ENCODE measurements at regions not wholly inside any gene's neighbourhood (a gene's known extent, or its start where the extent isn't known, plus 50 kb on each side); places are given as distances from the start of the nearest gene placed in this dataset.
"Not testable (repeated sequence)": the region's sequence is repeated elsewhere in the genome, so short reads cannot be mapped to it uniquely, and the experiment has no call there.

DNA sequence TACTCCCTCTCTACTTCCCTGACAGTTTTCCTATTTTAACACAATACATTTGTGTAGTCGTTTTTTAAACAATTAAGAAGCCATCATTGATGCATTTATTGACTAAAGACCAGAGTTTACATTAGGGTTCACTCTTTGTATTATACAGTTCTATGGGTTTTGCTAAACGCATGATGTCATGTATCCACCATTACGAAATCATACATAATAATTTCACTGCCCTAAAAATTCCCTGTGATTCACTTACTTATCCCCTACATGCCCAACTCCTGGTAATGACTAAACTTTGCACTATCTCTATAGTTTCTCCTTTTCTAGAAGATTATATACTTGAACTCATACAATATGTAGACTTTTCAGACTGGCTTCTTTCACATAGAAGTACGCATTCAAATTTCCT is 1016.5 kb upstream of the FOXG1 start:
- no peak overlapping the region for H2AFZ ChIP-seq (ENCODE audit: control insufficient read depth, low read length)
- H4K20me1 ChIP-seq (ENCODE audit: control insufficient read depth, extremely low read depth, insufficient read depth, low read length), result no peaks in the 10 kb centered on the region
- TF ChIP-seq, protein P1, sequence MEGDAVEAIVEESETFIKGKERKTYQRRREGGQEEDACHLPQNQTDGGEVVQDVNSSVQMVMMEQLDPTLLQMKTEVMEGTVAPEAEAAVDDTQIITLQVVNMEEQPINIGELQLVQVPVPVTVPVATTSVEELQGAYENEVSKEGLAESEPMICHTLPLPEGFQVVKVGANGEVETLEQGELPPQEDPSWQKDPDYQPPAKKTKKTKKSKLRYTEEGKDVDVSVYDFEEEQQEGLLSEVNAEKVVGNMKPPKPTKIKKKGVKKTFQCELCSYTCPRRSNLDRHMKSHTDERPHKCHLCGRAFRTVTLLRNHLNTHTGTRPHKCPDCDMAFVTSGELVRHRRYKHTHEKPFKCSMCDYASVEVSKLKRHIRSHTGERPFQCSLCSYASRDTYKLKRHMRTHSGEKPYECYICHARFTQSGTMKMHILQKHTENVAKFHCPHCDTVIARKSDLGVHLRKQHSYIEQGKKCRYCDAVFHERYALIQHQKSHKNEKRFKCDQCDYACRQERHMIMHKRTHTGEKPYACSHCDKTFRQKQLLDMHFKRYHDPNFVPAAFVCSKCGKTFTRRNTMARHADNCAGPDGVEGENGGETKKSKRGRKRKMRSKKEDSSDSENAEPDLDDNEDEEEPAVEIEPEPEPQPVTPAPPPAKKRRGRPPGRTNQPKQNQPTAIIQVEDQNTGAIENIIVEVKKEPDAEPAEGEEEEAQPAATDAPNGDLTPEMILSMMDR (optimal IDR thresholded peaks at IDR 0.05 in 1 of 3, IDR thresholded peaks at IDR 0.05 in 1 of 3, conservative IDR thresholded peaks at IDR 0.05 in 1 of 3; ENCODE audit: extremely low read depth in 1 of 3, insufficient read depth in 2 of 3, low read length in 3 of 3), result no peak
- TF ChIP-seq EZH2 (IDR thresholded peaks at IDR 0.05; ENCODE audit: low read length), result no peak
- no peak overlapping the region for H3K4me3 ChIP-seq (ENCODE audit: control insufficient read depth in 2 of 3, extremely low read depth in 1 of 3, insufficient read depth in 2 of 3, low read depth in 1 of 3, low read length in 3 of 3)
- no peaks in the 10 kb centered on the region for H3K79me2 ChIP-seq (ENCODE audit: control insufficient read depth, insufficient read depth, low read length)
- H3K27me3 ChIP-seq (ENCODE audit: control insufficient read depth, extremely low read depth, insufficient read depth, low read length), result no peaks in the 10 kb centered on the region
- H3K9me1 ChIP-seq (ENCODE audit: control insufficient read depth, extremely low read depth, insufficient read depth, low read length), result no peaks in the 10 kb centered on the region
- H3K27ac ChIP-seq (ENCODE audit: control insufficient read depth, insufficient read depth, low read length), result no peak overlapping the region
- H3K4me2 ChIP-seq (ENCODE audit: control insufficient read depth, extremely low read depth, insufficient read depth, low read depth, low read length), result no peak overlapping the region
- no peaks in the 10 kb centered on the region for H3K4me1 ChIP-seq (ENCODE audit: control insufficient read depth, extremely low read depth, insufficient read depth, low read length)
- FAIRE-seq (no peak), DNase-seq (ENCODE audit: low read depth, low spot score) (no peak)
- dilution Hi-C loops (cut with MboI; ENCODE audit: extremely low pct_ligation_motif_present, low sequenced_read_pairs), result no loop called here
- H3K9me3 ChIP-seq (ENCODE audit: control insufficient read depth, low read depth, low read length), result no peaks in the 10 kb centered on the region
- H3K36me3 ChIP-seq (ENCODE audit: control insufficient read depth in 2 of 2, extremely low read depth in 1 of 2, insufficient read depth in 2 of 2, low read length in 2 of 2), result no peaks in the 10 kb centered on the region
- no peak overlapping the region for H3K9ac ChIP-seq (ENCODE audit: control insufficient read depth, extremely low read depth, insufficient read depth, low read length)

DNA sequence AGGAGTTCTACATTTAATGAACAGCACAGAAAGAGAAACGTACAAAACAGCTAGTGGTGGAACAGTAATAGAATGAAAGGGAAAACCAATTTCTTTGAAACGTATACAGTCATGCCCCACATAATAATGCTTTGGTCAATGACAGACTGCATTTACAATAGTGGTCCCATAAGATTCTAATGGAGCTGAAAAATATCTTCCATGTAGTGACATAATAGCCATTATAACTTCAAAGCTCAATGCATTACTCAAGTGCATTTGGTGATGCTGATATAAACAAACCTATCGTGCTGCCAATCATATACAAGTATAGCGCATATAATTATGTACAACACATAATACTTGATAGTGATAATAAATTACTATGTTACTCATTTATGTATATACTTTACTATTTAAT is 1008.9 kb upstream of the FOXG1 start:
- H2AFZ ChIP-seq (ENCODE audit: control insufficient read depth, low read length); H3K4me2 ChIP-seq (ENCODE audit: control insufficient read depth, extremely low read depth, insufficient read depth, low read depth, low read length); H4K20me1 ChIP-seq (ENCODE audit: control insufficient read depth, extremely low read depth, insufficient read depth, low read length); H3K27me3 ChIP-seq (ENCODE audit: control insufficient read depth, extremely low read depth, insufficient read depth, low read length); H3K9ac ChIP-seq (ENCODE audit: control insufficient read depth, extremely low read depth, insufficient read depth, low read length); H3K27ac ChIP-seq (ENCODE audit: control insufficient read depth, insufficient read depth, low read length); H3K9me1 ChIP-seq (ENCODE audit: control insufficient read depth, extremely low read depth, insufficient read depth, low read length); FAIRE-seq; H3K4me3 ChIP-seq (ENCODE audit: control insufficient read depth in 2 of 3, extremely low read depth in 1 of 3, insufficient read depth in 2 of 3, low read depth in 1 of 3, low read length in 3 of 3); H3K36me3 ChIP-seq (ENCODE audit: control insufficient read depth in 2 of 2, extremely low read depth in 1 of 2, insufficient read depth in 2 of 2, low read length in 2 of 2); H3K79me2 ChIP-seq (ENCODE audit: control insufficient read depth, insufficient read depth, low read length); H3K9me3 ChIP-seq (ENCODE audit: control insufficient read depth, low read depth, low read length); dilution Hi-C loops (cut with MboI; ENCODE audit: extremely low pct_ligation_motif_present, low sequenced_read_pairs); DNase-seq (ENCODE audit: low read depth, low spot score); H3K4me1 ChIP-seq (ENCODE audit: control insufficient read depth, extremely low read depth, insufficient read depth, low read length): not testable (repeated sequence)

DNA sequence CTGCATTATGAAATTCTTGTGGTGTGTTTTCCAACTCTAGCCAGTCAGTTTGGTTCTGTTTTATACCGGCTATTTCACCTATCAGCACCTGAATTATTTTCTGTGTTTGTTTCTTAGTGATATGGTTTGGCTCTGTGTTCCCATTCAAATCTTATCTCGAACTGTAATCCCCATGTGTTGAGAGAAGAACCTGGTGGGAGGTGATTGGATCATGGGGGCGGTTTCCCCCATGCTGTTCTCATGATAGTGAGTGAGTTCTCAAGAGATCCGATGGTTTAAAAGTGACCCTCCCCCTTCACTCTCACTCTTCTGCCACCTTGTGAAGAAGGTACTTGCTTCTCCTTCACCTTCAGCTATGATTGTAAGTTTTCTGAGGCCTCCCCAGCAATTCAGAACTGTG is 1006.2 kb upstream of the FOXG1 start:
- H3K9ac ChIP-seq (ENCODE audit: control insufficient read depth, extremely low read depth, insufficient read depth, low read length); dilution Hi-C loops (cut with MboI; ENCODE audit: extremely low pct_ligation_motif_present, low sequenced_read_pairs); H3K4me3 ChIP-seq (ENCODE audit: control insufficient read depth in 2 of 3, extremely low read depth in 1 of 3, insufficient read depth in 2 of 3, low read depth in 1 of 3, low read length in 3 of 3); H3K36me3 ChIP-seq (ENCODE audit: control insufficient read depth in 2 of 2, extremely low read depth in 1 of 2, insufficient read depth in 2 of 2, low read length in 2 of 2); H3K9me1 ChIP-seq (ENCODE audit: control insufficient read depth, extremely low read depth, insufficient read depth, low read length); H3K9me3 ChIP-seq (ENCODE audit: control insufficient read depth, low read depth, low read length); H3K27ac ChIP-seq (ENCODE audit: control insufficient read depth, insufficient read depth, low read length); H3K4me2 ChIP-seq (ENCODE audit: control insufficient read depth, extremely low read depth, insufficient read depth, low read depth, low read length); H3K27me3 ChIP-seq (ENCODE audit: control insufficient read depth, extremely low read depth, insufficient read depth, low read length); H3K79me2 ChIP-seq (ENCODE audit: control insufficient read depth, insufficient read depth, low read length); H3K4me1 ChIP-seq (ENCODE audit: control insufficient read depth, extremely low read depth, insufficient read depth, low read length); FAIRE-seq; H4K20me1 ChIP-seq (ENCODE audit: control insufficient read depth, extremely low read depth, insufficient read depth, low read length); DNase-seq (ENCODE audit: low read depth, low spot score); H2AFZ ChIP-seq (ENCODE audit: control insufficient read depth, low read length): not testable (repeated sequence)

DNA sequence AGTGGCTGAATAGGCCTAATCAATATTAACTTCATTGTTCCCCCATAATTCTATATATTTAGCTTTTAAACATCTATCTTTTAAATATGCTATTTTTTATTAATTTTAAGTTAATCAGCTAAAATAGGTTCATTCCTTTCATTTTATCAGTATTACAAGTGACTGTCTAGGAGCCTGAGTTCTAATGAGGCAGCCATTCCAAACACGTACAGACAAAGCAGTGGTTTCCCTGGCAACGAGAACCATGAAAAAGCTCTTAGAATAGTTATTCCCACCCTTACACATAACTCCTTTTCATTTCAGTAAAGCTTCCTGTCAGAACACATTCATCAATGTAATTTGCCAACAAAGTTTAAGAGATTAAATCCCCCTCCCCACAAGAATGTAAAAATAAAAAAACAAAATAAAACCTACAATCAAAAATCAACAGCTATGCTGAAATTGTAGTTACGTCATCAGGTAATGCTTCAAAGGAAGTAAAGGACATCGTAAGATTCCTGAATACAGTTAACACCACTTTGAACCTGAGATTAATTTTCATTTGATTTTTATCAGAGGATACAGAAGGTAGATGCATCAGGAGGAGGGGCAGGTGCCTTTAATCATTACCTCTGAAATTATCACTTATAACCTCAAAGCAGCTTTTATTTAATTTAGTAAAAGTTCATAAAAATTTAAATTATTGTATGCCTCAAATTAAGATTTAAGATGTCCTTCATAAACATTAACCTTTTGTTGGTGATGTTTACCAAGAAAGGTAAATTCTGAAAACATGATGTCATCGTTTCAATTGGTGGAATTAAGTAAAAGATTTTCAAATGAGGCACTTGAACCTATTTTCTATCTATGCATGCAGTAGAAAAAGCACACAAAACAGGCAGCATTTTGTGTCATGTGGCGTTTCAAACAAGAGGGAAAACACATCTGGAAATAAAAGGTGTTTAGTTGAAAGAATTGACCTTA is 967.2 kb upstream of the FOXG1 start:
- H3K9ac ChIP-seq (ENCODE audit: control insufficient read depth, extremely low read depth, insufficient read depth, low read length); FAIRE-seq; H3K27ac ChIP-seq (ENCODE audit: control insufficient read depth, insufficient read depth, low read length); H4K20me1 ChIP-seq (ENCODE audit: control insufficient read depth, extremely low read depth, insufficient read depth, low read length); H3K4me3 ChIP-seq (ENCODE audit: control insufficient read depth in 2 of 3, extremely low read depth in 1 of 3, insufficient read depth in 2 of 3, low read depth in 1 of 3, low read length in 3 of 3); H3K36me3 ChIP-seq (ENCODE audit: control insufficient read depth in 2 of 2, extremely low read depth in 1 of 2, insufficient read depth in 2 of 2, low read length in 2 of 2); DNase-seq (ENCODE audit: low read depth, low spot score); H3K27me3 ChIP-seq (ENCODE audit: control insufficient read depth, extremely low read depth, insufficient read depth, low read length); H3K9me3 ChIP-seq (ENCODE audit: control insufficient read depth, low read depth, low read length); H3K4me1 ChIP-seq (ENCODE audit: control insufficient read depth, extremely low read depth, insufficient read depth, low read length); H3K4me2 ChIP-seq (ENCODE audit: control insufficient read depth, extremely low read depth, insufficient read depth, low read depth, low read length); H3K9me1 ChIP-seq (ENCODE audit: control insufficient read depth, extremely low read depth, insufficient read depth, low read length); H2AFZ ChIP-seq (ENCODE audit: control insufficient read depth, low read length); H3K79me2 ChIP-seq (ENCODE audit: control insufficient read depth, insufficient read depth, low read length); dilution Hi-C loops (cut with MboI; ENCODE audit: extremely low pct_ligation_motif_present, low sequenced_read_pairs): not testable (repeated sequence)

Data from keratinocyte (primary cell).